ENCODE measurements at regions not wholly inside any gene's neighbourhood (a gene's known extent, or its start where the extent isn't known, plus 50 kb on each side); places are given as distances from the start of the nearest gene placed in this dataset.

GRCh38 chr10:14451341-14451740 is 120.6 kb upstream of the FRMD4A start:
- Histone ChIP-seq H3K27ac (ENCODE audit: extremely low read depth, low read depth, low read length) (no peak overlapping the region), H3K9me3 (ENCODE audit: control insufficient read depth, insufficient read depth, low read depth, low read length) (no peaks in the 10 kb centered on the region), H3K4me3 (ENCODE audit: low read depth, low read length) (no peak overlapping the region), H3K36me3 (ENCODE audit: control insufficient read depth in 2 of 2, insufficient read depth in 1 of 2, low read length in 2 of 2) (no peaks in the 10 kb centered on the region), H3K4me1 (ENCODE audit: control insufficient read depth, insufficient read depth, low read length) (no peaks in the 10 kb centered on the region)
- ChIA-PET CTCF (no interaction called here), POLR2A (no interaction called here)
- TF ChIP-seq, protein P1, sequence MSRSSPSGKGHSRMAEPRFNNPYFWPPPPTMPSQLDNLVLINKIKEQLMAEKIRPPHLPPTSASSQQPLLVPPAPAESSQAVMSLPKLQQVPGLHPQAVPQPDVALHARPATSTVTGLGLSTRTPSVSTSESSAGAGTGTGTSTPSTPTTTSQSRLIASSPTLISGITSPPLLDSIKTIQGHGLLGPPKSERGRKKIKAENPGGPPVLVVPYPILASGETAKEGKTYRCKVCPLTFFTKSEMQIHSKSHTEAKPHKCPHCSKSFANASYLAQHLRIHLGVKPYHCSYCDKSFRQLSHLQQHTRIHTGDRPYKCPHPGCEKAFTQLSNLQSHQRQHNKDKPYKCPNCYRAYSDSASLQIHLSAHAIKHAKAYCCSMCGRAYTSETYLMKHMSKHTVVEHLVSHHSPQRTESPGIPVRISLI (tag by site-specific recombination; IDR thresholded peaks at IDR 0.05), result no peak
- TF ChIP-seq ZNF76 (tag by site-specific recombination; IDR thresholded peaks at IDR 0.05; ENCODE audit: borderline replicate concordance, low read depth) (no peak), ZNF155 (tag by site-specific recombination; IDR thresholded peaks at IDR 0.05) (no peak), ZNF311 (tag by site-specific recombination; IDR thresholded peaks at IDR 0.05; ENCODE audit: borderline replicate concordance) (no peak), ZNF140 (tag by site-specific recombination; IDR thresholded peaks at IDR 0.05) (no peak), ELK4 (IDR thresholded peaks at IDR 0.05; ENCODE audit: borderline replicate concordance, low read depth, low read length) (no peak), REPIN1 (tag by site-specific recombination; IDR thresholded peaks at IDR 0.05; ENCODE audit: low read depth) (no peak)

- POLR2A ChIA-PET, result no interaction called here
- TF ChIP-seq ZBTB21 (tag by site-specific recombination; IDR thresholded peaks at IDR 0.05) (no peak), ZNF404 (tag by site-specific recombination; IDR thresholded peaks at IDR 0.05) (no peak), ZNF560 (tag by site-specific recombination; IDR thresholded peaks at IDR 0.05; ENCODE audit: borderline replicate concordance) (no peak), ZNF843 (tag by site-specific recombination; IDR thresholded peaks at IDR 0.05) (no peak), ZNF610 (tag by site-specific recombination; IDR thresholded peaks at IDR 0.05; ENCODE audit: borderline replicate concordance) (no peak)
- CTCF ChIA-PET, result no interaction called here
These were observed 119.3 kb upstream of the FRMD4A start for GRCh38 chr10:14450041-14450491.

DNA sequence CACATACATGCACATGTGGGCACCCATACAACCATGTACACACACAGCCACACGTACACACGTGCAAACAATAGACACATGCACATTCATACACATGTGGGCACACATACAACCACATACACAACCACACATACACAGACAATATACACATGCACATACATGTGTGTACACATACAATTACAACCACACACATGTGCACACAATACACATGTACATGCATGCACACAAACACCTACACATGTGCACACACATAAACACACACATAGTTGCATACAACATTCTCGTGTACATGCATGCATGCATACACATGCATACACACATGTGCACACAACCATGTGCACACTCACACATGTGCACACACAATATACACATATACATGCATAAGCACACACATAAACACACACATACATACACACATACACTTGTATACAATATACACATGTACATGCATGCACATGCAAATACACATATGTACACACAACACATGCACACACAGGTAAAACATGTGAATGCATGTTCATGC is 118.6 kb upstream of the FRMD4A start:
- Histone ChIP-seq H3K27ac (ENCODE audit: extremely low read depth, low read depth, low read length) (no peak overlapping the region), H3K4me3 (ENCODE audit: low read depth, low read length) (no peak overlapping the region), H3K9me3 (ENCODE audit: control insufficient read depth, insufficient read depth, low read depth, low read length) (no peaks in the 10 kb centered on the region), H3K36me3 (ENCODE audit: control insufficient read depth in 2 of 2, insufficient read depth in 1 of 2, low read length in 2 of 2) (no peaks in the 10 kb centered on the region), H3K4me1 (ENCODE audit: control insufficient read depth, insufficient read depth, low read length) (no peaks in the 10 kb centered on the region)
- CTCF ChIA-PET, result no interaction called here
- POLR2A ChIA-PET, result no interaction called here
- TF ChIP-seq ZNF423 (tag by site-specific recombination; IDR thresholded peaks at IDR 0.05), result no peak
- TF ChIP-seq ZFHX2 (tag by site-specific recombination; conservative IDR thresholded peaks at IDR 0.05), result no peak
- TF ChIP-seq ZNF521 (tag by site-specific recombination; IDR thresholded peaks at IDR 0.05), result no peak
- TF ChIP-seq ZNF549 (tag by site-specific recombination; IDR thresholded peaks at IDR 0.05), result no peak
- no peak for TF ChIP-seq ZNF670 (tag by site-specific recombination; IDR thresholded peaks at IDR 0.05; ENCODE audit: low read depth)
- TF ChIP-seq, protein P2, sequence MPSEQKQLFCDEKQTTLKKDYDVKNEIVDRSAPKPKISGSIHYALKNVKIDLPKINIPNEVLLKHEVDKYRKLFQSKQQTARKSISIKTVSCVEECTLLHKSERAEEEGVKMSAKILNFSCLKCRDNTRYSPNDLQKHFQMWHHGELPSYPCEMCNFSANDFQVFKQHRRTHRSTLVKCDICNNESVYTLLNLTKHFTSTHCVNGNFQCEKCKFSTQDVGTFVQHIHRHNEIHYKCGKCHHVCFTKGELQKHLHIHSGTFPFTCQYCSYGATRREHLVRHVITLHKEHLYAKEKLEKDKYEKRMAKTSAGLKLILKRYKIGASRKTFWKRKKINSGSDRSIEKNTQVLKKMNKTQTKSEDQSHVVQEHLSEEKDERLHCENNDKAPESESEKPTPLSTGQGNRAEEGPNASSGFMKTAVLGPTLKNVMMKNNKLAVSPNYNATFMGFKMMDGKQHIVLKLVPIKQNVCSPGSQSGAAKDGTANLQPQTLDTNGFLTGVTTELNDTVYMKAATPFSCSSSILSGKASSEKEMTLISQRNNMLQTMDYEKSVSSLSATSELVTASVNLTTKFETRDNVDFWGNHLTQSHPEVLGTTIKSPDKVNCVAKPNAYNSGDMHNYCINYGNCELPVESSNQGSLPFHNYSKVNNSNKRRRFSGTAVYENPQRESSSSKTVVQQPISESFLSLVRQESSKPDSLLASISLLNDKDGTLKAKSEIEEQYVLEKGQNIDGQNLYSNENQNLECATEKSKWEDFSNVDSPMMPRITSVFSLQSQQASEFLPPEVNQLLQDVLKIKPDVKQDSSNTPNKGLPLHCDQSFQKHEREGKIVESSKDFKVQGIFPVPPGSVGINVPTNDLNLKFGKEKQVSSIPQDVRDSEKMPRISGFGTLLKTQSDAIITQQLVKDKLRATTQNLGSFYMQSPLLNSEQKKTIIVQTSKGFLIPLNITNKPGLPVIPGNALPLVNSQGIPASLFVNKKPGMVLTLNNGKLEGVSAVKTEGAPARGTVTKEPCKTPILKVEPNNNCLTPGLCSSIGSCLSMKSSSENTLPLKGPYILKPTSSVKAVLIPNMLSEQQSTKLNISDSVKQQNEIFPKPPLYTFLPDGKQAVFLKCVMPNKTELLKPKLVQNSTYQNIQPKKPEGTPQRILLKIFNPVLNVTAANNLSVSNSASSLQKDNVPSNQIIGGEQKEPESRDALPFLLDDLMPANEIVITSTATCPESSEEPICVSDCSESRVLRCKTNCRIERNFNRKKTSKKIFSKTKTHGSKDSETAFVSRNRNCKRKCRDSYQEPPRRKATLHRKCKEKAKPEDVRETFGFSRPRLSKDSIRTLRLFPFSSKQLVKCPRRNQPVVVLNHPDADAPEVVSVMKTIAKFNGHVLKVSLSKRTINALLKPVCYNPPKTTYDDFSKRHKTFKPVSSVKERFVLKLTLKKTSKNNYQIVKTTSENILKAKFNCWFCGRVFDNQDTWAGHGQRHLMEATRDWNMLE (tag by site-specific recombination; conservative IDR thresholded peaks at IDR 0.05; ENCODE audit: low read depth), result no peak
- no peak for TF ChIP-seq ZNF140 (tag by site-specific recombination; IDR thresholded peaks at IDR 0.05)
- TF ChIP-seq ZBTB8A (tag by site-specific recombination; IDR thresholded peaks at IDR 0.05), result no peak
- no peak for TF ChIP-seq ZNF623 (tag by site-specific recombination; IDR thresholded peaks at IDR 0.05)
- no peak for TF ChIP-seq ZNF768 (tag by site-specific recombination; IDR thresholded peaks at IDR 0.05)
- no peak for TF ChIP-seq OSR2 (tag by site-specific recombination; IDR thresholded peaks at IDR 0.05)
- no peak for TF ChIP-seq ZNF664 (tag by site-specific recombination; IDR thresholded peaks at IDR 0.05)
- TF ChIP-seq, protein P3, sequence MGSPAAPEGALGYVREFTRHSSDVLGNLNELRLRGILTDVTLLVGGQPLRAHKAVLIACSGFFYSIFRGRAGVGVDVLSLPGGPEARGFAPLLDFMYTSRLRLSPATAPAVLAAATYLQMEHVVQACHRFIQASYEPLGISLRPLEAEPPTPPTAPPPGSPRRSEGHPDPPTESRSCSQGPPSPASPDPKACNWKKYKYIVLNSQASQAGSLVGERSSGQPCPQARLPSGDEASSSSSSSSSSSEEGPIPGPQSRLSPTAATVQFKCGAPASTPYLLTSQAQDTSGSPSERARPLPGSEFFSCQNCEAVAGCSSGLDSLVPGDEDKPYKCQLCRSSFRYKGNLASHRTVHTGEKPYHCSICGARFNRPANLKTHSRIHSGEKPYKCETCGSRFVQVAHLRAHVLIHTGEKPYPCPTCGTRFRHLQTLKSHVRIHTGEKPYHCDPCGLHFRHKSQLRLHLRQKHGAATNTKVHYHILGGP (tag by site-specific recombination; IDR thresholded peaks at IDR 0.05), result no peak
- TF ChIP-seq ZNF223 (tag by site-specific recombination; IDR thresholded peaks at IDR 0.05), result no peak

More at GRCh38 chr10:14450041-14450491, 119.3 kb upstream of the FRMD4A start:
- Histone ChIP-seq H3K4me1 (ENCODE audit: control insufficient read depth, insufficient read depth, low read length) (no peaks in the 10 kb centered on the region), H3K4me3 (ENCODE audit: low read depth, low read length) (no peak overlapping the region), H3K36me3 (ENCODE audit: control insufficient read depth in 2 of 2, insufficient read depth in 1 of 2, low read length in 2 of 2) (no peaks in the 10 kb centered on the region), H3K9me3 (ENCODE audit: control insufficient read depth, insufficient read depth, low read depth, low read length) (no peaks in the 10 kb centered on the region), H3K27ac (ENCODE audit: extremely low read depth, low read depth, low read length) (no peak overlapping the region)
